Nephron (organoid): ENCODE measurements at regions not wholly inside any gene's neighbourhood (a gene's known extent, or its start where the extent isn't known, plus 50 kb on each side); places are given as distances from the start of the nearest gene placed in this dataset.

Experiments
- H3K27ac Mint-ChIP-seq, 3 experiments: 2 replicates each; pipeline ENCODE4 v1.8.0; 2020; ENCODE audit warnings: mixed read lengths in 3 of 3, mild to moderate bottlenecking in 2 of 3, moderate library complexity in 1 of 3
- H3K27me3 Mint-ChIP-seq: 2 replicates; pipeline ENCODE4 v1.8.0; 2021; ENCODE audit warnings: low read depth, mild to moderate bottlenecking, moderate library complexity, mixed read lengths
- H3K36me3 Mint-ChIP-seq: 2 replicates; pipeline ENCODE4 v1.8.0; 2020; ENCODE audit warnings: low read depth, mixed read lengths
- H3K4me1 Mint-ChIP-seq: 2 replicates; pipeline ENCODE4 v1.8.0; 2020; ENCODE audit warnings: mixed read lengths
- H3K4me3 Mint-ChIP-seq, 3 experiments: 2 replicates each; pipeline ENCODE4 v1.8.0; 2020; ENCODE audit warnings: mild to moderate bottlenecking in 3 of 3, mixed read lengths in 3 of 3, moderate library complexity in 2 of 3
- H3K9me3 Mint-ChIP-seq: 2 replicates; pipeline ENCODE4 v1.8.0; 2020; ENCODE audit warnings: mixed read lengths
- CTCF ChIP-seq, 3 experiments: fragments of 200-600 bp; sonication (generic); IDR thresholded peaks; one replicate each; pipeline ENCODE4 v1.5.0; 2021; ENCODE audit warnings: antibody characterized with exemption in 3 of 3; ENCODE audit not compliant: unreplicated experiment in 3 of 3

GRCh38 chr5:135222171-135222681 lies 176.8 kb downstream of the MACROH2A1 start:
- H3K9me3 Mint-ChIP-seq, result no peaks in the 10 kb centered on the region
- no peak overlapping the region for H3K4me3 Mint-ChIP-seq
- TF ChIP-seq CTCF (IDR thresholded peaks at IDR 0.05; ENCODE audit: unreplicated experiment in 3 of 3), result no peak
- H3K4me1 Mint-ChIP-seq, result peaks cover 39% of the 10 kb centered on the region
- H3K27me3 Mint-ChIP-seq, result peaks cover 12% of the 10 kb centered on the region
- no peak overlapping the region for H3K27ac Mint-ChIP-seq
- no peaks in the 10 kb centered on the region for H3K36me3 Mint-ChIP-seq

DNA sequence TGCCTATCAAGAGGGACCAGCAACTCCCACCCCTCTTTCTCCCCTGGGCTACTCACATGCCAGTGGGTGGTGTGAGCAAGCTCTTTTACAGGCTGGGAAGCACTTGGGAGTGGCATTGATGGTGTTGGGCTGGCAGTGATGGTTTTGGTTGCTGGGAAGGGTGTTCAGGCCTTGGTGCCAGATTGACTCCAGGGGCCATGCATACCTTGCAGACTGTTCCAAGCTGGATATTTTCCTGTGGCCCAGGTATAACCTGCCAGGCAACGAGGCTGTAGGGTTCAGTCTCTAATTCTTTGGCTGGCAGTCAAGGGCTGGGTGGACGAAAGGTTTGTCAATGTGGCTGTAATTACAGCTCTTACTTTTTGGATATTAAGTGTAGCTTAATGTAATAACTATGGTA lies 177.3 kb downstream of the MACROH2A1 start:
- Mint-ChIP-seq H3K27ac (no peak overlapping the region), H3K27me3 (peaks cover 12% of the 10 kb centered on the region), H3K9me3 (no peaks in the 10 kb centered on the region), H3K36me3 (no peaks in the 10 kb centered on the region), H3K4me3 (no peak overlapping the region), H3K4me1 (peaks cover 38% of the 10 kb centered on the region)
- no peak for TF ChIP-seq CTCF (IDR thresholded peaks at IDR 0.05; ENCODE audit: unreplicated experiment in 3 of 3)

GRCh38 chr5:135221187-135221473 lies 177.9 kb downstream of the MACROH2A1 start:
- Mint-ChIP-seq H3K4me1 (peaks cover 35% of the 10 kb centered on the region), H3K36me3 (no peaks in the 10 kb centered on the region), H3K27ac (no peak overlapping the region), H3K27me3 (peaks cover 12% of the 10 kb centered on the region), H3K9me3 (no peaks in the 10 kb centered on the region), H3K4me3 (no peak overlapping the region)
- no peak for TF ChIP-seq CTCF (IDR thresholded peaks at IDR 0.05; ENCODE audit: unreplicated experiment in 3 of 3)

DNA sequence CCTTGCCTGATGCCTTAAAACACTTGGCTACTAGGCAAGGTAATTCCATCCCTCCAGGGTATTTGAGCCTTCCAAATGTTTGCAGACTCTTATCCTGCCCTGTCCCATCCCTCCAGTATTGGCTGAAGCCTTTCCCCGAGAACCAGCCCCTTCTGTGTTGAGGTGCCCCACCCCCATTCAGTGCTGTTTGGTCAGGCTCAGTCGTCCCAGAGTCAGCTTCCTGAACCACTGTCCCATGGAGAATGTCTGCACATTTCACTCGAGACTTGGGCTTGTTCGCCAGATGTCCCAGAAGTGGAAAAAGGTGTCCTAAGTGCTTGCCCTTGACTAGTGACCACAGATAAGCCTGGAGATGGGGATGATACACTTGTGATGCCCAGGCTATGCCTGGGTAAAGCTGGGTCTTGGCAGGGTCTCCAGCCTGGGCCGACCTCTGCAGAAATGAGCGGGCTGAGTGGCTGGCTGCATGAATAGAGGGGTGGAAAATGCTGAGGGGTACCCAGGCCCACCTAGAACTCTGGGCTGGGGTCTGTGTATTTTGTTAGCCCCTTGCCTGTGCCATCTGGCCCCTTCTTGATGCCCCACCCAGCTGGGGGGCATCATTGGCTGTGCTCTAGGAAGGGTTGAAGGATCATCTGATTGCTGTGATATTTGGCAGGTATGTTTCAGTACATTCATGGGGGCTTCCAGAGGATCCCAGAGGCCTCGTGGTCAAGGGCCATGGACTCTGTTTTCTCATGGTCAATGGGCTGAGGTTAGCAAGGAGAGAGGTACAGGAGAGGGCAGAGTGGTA lies 178.4 kb downstream of the MACROH2A1 start:
- no peaks in the 10 kb centered on the region for H3K9me3 Mint-ChIP-seq
- no peak overlapping the region for H3K27ac Mint-ChIP-seq
- H3K27me3 Mint-ChIP-seq, result peaks cover 17% of the 10 kb centered on the region
- no peak overlapping the region for H3K4me3 Mint-ChIP-seq
- H3K36me3 Mint-ChIP-seq, result no peaks in the 10 kb centered on the region
- H3K4me1 Mint-ChIP-seq, result peaks cover 29% of the 10 kb centered on the region
- no peak for TF ChIP-seq CTCF (IDR thresholded peaks at IDR 0.05; ENCODE audit: unreplicated experiment in 3 of 3)

- H3K9me3 Mint-ChIP-seq, result no peaks in the 10 kb centered on the region
- H3K4me3 Mint-ChIP-seq, result no peak overlapping the region
- no peaks in the 10 kb centered on the region for H3K36me3 Mint-ChIP-seq
- H3K27me3 Mint-ChIP-seq, result peaks cover 18% of the 10 kb centered on the region
- no peak for TF ChIP-seq CTCF (IDR thresholded peaks at IDR 0.05; ENCODE audit: unreplicated experiment in 3 of 3)
- H3K4me1 Mint-ChIP-seq, result peaks cover 22% of the 10 kb centered on the region
- no peak overlapping the region for H3K27ac Mint-ChIP-seq
Observed at GRCh38 chr5:135219868-135220267, 179.2 kb downstream of the MACROH2A1 start.
